Activated T-cell treated with anti-CD3 and anti-CD28 coated beads, Interleukin-2, amount 50 U/mL, for 4 hours (primary cell): ENCODE measurements at regions not wholly inside any gene's neighbourhood (a gene's known extent, or its start where the extent isn't known, plus 50 kb on each side); places are given as distances from the start of the nearest gene placed in this dataset.
"Not testable (repeated sequence)": the region's sequence is repeated elsewhere in the genome, so short reads cannot be mapped to it uniquely, and the experiment has no call there.

Experiments used
- ATAC-seq, 2 donors: fragments of 200-7000 bp; cut with Tn5 transposase; one replicate each; pipeline ENCODE4 v1.10.0; 2021
- DNase-seq: peaks from one replicate; pipeline ENCODE4 v3.0.0-alpha.2; 2020
- H3K27me3 Mint-ChIP-seq: one replicate; pipeline ENCODE4 v1.8.0; 2021; ENCODE audit warnings: low read depth, mixed read lengths
- H3K36me3 Mint-ChIP-seq: one replicate; pipeline ENCODE4 v1.8.0; 2022; ENCODE audit warnings: mixed read lengths; ENCODE audit not compliant: insufficient read depth
- H3K4me1 Mint-ChIP-seq: one replicate; pipeline ENCODE4 v1.8.0; 2021; ENCODE audit warnings: low read depth, mixed read lengths
- H3K4me3 Mint-ChIP-seq: one replicate; pipeline ENCODE4 v1.8.0; 2021; ENCODE audit warnings: mild to moderate bottlenecking, moderate library complexity, mixed read lengths
- H3K9me3 Mint-ChIP-seq: one replicate; pipeline ENCODE4 v1.8.0; 2021; ENCODE audit warnings: mixed read lengths

DNA sequence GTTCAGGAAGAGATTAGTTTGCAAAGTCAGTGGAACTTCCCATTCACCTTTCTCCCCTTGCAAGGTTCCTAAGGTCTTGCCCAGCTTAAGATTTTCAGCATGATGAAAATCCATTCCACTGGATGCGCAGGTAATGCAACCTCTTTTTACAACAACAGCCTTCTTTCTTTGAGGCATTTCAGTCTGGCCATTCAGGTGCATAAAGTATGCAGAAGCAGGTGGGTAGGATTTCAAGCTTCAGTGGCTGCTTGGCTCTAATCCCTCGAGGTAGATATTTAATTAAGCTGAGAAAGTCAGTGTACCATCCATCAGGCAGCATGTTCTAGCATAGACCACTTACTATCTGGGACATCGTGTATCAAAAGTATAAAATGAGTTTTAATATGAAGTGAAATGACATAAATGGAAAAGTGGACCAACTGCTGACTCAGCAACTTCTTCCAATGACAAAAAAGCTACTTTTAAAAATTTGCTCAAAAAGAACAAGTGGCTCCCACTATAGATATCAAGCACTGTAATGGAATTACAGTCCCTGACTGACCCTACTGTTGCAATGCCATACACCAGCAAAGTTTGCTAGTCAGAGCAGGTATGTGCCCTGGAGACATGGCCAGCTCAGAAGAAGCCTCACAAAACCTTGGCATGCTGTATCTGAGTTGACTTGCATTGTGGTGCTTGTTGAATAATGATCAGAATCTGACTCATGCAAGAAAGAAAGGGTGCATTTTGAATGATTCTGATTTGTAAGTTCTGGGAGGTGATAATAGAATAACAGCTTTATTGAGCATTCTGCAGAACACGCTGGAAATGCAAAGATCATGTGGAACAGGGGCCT, 459.9 kb upstream of the MCTP2 start:
- H3K36me3 Mint-ChIP-seq = no peaks in the 10 kb centered on the region
- no peaks in the 10 kb centered on the region for H3K27me3 Mint-ChIP-seq
- H3K4me1 Mint-ChIP-seq = no peaks in the 10 kb centered on the region
- H3K9me3 Mint-ChIP-seq = no peaks in the 10 kb centered on the region
- DNase-seq = no peak
- ATAC-seq = no peak
- no peak overlapping the region for H3K4me3 Mint-ChIP-seq

DNA sequence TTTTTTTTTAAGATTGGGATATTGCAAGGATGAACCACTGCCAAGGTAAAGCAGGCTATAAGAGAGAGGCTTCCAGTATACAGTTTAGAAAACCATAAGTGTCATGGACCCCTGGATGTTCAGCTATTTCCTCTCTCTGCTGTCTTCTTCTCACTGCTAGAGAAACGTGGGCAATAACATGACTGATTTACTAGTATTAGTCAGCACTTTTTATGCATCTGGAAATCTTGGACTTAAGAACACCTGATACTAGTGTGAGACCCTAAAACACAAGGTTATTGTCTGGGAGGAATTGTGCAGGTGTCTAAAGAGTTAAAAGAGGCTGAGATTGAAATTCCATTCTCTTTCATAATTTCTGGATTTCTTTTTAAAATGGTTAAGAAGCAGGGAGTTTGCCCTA, 460.6 kb upstream of the MCTP2 start:
- no peaks in the 10 kb centered on the region for H3K4me1 Mint-ChIP-seq
- no peaks in the 10 kb centered on the region for H3K36me3 Mint-ChIP-seq
- H3K27me3 Mint-ChIP-seq = no peaks in the 10 kb centered on the region

DNA sequence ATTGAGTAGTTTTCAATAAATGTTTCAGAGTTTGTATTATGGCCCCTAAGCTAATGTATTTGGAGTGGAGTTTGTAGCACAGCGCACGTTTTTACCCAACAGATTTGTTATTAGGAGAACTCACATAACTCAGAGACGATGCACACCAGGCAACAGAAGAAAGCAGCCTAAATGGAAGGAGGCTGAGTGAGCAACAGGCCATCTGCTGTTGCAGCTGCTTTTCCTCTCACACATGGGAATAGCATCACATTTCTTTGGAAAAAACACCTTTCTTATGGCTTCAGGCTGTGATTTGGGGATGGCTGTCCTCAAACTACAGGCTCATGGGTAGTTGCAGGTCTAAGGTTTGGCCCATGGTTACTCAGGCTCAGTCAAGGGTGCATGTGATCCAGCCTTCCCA, 469.3 kb upstream of the MCTP2 start:
- Mint-ChIP-seq H3K27me3 (peaks cover 8% of the 10 kb centered on the region), H3K4me3 (no peak overlapping the region)
- no peak for ATAC-seq

More for the DNA sequence above, 460.6 kb upstream of the MCTP2 start:
- H3K4me3 Mint-ChIP-seq = no peak overlapping the region
- DNase-seq (no peak), ATAC-seq (no peak)
- no peaks in the 10 kb centered on the region for H3K9me3 Mint-ChIP-seq

DNA sequence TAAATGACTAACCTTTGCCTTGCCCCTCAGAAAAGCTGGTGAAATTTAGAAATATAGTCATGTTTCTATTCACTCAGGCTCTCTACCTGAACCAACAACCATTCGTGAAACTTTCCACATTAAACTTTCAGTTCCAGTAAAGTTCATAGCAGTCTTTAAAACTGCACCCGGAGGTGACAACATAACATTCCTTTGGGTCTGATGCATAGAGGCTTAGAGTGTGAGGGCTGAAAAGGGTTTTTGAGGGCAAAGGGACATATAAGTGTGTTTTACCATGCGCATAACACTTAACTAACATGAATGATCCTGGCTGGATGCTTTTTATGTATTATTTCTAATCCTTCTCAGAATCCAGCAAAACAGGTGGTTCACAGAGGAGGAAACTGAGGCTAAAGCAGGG, 471.7 kb upstream of the MCTP2 start:
- Mint-ChIP-seq H3K27me3 (peaks cover 8% of the 10 kb centered on the region), H3K4me3 (no peak overlapping the region), H3K9me3 (no peaks in the 10 kb centered on the region), H3K36me3 (no peaks in the 10 kb centered on the region), H3K4me1 (no peaks in the 10 kb centered on the region)
- DNase-seq = no peak
- ATAC-seq = no peak

More for the DNA sequence above, 469.3 kb upstream of the MCTP2 start:
- no peak for DNase-seq
- H3K9me3 Mint-ChIP-seq = no peaks in the 10 kb centered on the region
- H3K36me3 Mint-ChIP-seq = no peaks in the 10 kb centered on the region
- no peaks in the 10 kb centered on the region for H3K4me1 Mint-ChIP-seq

DNA sequence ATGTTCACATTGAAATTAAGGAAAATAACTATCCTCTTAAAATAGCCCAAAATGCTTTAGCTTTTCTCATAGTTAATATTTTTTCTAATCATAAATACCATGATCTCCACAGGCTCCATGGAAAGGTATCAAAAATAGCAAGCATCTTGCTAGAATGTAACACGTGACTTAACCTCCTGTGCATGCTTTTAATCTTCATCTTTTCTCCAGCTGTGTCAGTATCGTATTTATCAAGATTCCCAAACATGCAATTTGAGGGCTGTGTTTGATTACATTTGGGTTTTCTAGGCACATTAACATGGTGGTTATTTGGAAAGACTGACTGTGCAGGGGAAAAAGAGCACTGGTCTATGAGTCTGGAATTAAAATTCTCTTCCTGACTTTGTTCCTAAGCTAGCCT, 472.5 kb upstream of the MCTP2 start:
- ATAC-seq = no peak
- H3K36me3 Mint-ChIP-seq = no peaks in the 10 kb centered on the region
- H3K4me3 Mint-ChIP-seq = no peak overlapping the region
- peaks cover 7% of the 10 kb centered on the region for H3K27me3 Mint-ChIP-seq
- no peaks in the 10 kb centered on the region for H3K4me1 Mint-ChIP-seq
- no peak for DNase-seq
- H3K9me3 Mint-ChIP-seq = no peaks in the 10 kb centered on the region

DNA sequence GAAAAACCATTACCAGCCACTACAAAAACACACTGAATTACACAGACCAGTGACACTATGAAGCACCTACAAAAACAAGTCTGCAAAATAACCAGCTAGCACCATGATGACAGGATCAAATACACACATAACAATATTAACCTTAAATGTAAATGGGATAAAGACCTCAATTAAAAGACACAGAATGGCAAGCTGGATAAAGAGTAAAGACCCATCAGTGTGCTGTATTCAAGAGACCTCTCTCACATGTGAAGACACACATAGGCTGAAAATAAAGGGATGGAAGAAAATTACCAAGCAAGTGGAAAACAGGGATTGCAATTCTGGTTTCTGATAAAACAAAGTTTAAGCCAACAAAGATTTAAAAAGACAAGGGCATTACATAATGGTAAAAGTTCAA, 482.7 kb upstream of the MCTP2 start:
- Mint-ChIP-seq H3K36me3 (no peaks in the 10 kb centered on the region), H3K4me3 (no peak overlapping the region), H3K27me3 (peaks cover 6% of the 10 kb centered on the region), H3K9me3 (peaks cover 21% of the 10 kb centered on the region), H3K4me1 (no peaks in the 10 kb centered on the region)
- DNase-seq (no peak), ATAC-seq (no peak)

DNA sequence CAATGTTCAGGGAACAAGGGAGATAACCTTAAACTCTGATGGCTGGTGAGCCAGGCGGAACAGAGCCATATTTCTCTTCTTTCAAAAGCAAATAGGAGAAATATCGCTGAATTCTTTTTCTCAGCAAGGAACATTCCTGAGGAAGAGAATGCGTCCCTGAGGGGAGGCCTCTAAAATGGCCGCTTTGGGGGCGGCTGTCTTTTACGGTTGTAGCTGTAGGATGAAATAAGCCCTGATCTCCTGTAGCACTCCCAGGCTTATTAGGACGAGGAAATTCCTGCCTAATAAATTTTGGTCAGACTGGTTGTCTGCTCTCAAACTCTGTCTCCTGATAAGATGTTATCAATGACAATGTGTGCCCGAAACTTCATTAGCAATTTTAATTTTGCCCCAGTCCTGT, 496.4 kb upstream of the MCTP2 start:
- not testable (repeated sequence) for ATAC-seq, H3K36me3 Mint-ChIP-seq, H3K27me3 Mint-ChIP-seq, DNase-seq, H3K4me3 Mint-ChIP-seq, H3K4me1 Mint-ChIP-seq
- peaks cover 13% of the 10 kb centered on the region for H3K9me3 Mint-ChIP-seq

DNA sequence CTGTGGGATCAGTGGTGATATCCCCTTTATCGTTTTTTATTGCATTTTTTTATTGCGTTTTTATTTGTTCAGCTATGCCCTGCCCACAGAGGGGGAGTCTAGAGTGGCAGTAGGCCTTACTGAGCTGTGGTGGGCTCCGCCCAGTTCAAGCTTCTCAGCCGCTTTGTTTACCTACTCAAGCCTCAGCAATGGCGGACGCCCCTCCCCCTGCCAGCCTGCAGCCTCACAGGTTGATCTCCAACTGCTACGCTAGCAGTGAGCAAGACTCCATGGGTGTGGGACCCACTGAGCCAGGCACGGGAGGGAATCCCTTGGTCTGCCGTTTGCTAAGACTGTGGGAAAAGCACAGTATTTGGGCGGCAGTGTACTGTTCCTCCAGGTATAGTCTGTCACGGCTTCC, 500.6 kb upstream of the MCTP2 start:
- ATAC-seq (no peak), DNase-seq (no peak)
- no peak overlapping the region for H3K4me3 Mint-ChIP-seq
- H3K36me3 Mint-ChIP-seq = no peaks in the 10 kb centered on the region
- peaks cover 15% of the 10 kb centered on the region for H3K9me3 Mint-ChIP-seq
- no peaks in the 10 kb centered on the region for H3K4me1 Mint-ChIP-seq
- peaks cover 2% of the 10 kb centered on the region for H3K27me3 Mint-ChIP-seq

DNA sequence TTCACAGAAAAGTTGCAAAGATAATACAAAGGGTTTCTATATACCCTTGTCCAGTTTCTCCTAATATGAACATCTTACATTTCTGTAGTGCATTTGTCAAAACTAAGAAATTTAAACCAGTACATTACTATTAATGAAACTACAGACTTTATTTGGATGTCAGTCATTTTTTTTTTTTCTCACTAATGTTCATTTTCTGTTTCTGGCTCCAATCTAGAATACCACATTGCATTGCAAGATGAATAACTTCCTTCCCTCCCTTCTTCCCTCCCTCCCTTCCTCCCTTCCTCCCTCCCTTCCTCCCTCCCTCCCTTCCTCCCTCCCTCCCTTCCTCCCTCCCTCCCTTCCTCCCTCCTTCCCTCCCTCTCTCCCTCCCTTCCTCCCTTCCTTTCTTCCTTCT, 509.2 kb upstream of the MCTP2 start:
- no peaks in the 10 kb centered on the region for H3K36me3 Mint-ChIP-seq
- no peak overlapping the region for H3K4me3 Mint-ChIP-seq
- H3K27me3 Mint-ChIP-seq = no peaks in the 10 kb centered on the region
- no peaks in the 10 kb centered on the region for H3K9me3 Mint-ChIP-seq
- no peaks in the 10 kb centered on the region for H3K4me1 Mint-ChIP-seq
- ATAC-seq = no peak
- DNase-seq = no peak

DNA sequence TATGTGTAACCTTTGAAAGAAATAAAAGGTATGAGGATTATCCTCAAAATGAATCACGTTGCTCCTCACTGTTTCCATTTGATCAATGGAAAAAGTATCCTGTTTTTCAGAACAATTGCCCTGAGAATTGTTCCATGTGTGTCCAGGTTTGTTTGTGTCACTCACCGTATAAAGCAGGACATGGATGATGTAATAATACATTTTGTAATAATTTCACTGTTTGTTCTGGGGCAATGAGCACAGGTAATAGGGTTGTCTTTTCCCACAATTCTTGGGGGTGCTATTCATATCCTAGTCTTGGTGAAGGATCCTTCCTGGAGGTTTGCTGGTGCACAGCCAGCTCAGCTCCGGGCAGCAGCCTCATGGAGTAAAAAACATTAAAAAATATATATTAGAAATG, 510.8 kb upstream of the MCTP2 start:
- Mint-ChIP-seq H3K36me3 (no peaks in the 10 kb centered on the region), H3K9me3 (no peaks in the 10 kb centered on the region), H3K4me1 (no peaks in the 10 kb centered on the region), H3K4me3 (no peak overlapping the region), H3K27me3 (no peaks in the 10 kb centered on the region)
- DNase-seq = no peak
- ATAC-seq = no peak

DNA sequence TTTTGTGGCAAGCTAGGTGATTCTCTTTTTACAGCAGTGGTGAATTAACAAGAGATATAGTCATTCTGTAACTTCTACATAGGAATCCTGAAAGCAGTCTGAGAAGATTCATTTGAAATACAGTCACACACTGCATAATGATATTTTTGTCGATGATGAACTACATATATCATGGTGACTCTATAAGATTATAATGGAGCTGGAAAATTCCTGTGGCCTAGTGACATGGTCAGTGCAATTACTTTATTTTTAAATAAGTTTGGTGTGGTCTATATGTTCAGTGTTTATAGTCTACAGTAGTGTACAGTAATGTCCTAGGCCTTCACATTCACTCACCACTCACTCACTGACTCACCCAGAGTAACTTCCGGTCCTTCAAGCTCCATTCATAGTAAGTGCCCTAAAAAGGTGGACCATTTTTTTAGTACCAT, 511.4 kb upstream of the MCTP2 start:
- DNase-seq (no peak), ATAC-seq (no peak)
- Mint-ChIP-seq H3K4me3 (no peak overlapping the region), H3K4me1 (no peaks in the 10 kb centered on the region), H3K9me3 (no peaks in the 10 kb centered on the region), H3K36me3 (no peaks in the 10 kb centered on the region), H3K27me3 (no peaks in the 10 kb centered on the region)

DNA sequence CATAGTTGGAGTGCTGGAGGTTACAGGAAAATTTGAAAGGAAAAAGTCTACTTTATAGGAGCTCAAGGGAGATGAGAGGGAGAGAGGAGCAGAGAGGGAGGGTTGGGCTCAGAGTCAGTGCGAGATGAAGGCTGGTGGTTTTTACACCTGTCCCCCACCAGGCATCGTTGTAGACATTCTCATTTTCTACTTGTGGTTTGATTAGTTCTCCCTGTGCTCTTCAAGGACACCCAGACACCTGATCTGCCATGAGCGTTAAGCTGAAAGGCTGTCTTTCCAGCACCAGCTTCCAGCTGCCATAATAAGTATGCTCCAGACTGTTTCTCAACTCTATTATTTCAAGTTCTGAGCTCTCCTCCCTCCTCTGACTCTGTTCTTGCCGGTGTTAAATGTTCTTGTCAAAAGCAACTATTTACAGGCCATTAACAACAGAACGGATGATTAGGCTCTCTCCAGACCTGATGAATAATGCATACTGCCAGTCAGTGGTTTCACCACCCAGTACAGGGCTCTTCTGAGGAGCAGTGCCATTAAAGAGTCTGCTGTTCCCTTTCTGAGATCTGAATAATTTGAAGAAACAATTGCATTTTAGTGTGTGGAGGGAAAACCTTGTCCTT, 514.6 kb upstream of the MCTP2 start:
- DNase-seq (no peak), ATAC-seq (no peak)
- no peaks in the 10 kb centered on the region for H3K27me3 Mint-ChIP-seq

DNA sequence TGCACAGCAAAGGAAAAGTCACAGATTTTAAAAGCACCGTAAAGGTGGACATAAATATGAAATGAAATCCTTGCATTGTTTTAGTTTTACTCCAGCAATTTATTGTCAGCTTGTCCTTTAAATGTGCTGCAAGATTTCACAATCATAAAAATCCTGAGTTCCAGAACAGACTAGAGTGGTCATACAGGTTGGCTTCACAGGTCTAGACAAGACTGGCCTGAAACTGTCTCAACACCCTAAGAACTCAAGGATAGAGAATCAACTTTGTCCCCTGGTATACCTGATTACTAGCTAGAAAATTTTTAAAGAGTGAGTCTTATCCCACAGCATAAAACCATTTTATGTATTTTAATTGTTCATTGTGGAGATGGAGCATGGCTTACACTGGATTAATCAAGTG, 521.7 kb upstream of the MCTP2 start:
- H3K36me3 Mint-ChIP-seq = no peaks in the 10 kb centered on the region
- no peak for ATAC-seq
- H3K4me1 Mint-ChIP-seq = no peaks in the 10 kb centered on the region
- no peak for DNase-seq
- H3K4me3 Mint-ChIP-seq = no peak overlapping the region
- H3K9me3 Mint-ChIP-seq = no peaks in the 10 kb centered on the region
- peaks cover 2% of the 10 kb centered on the region for H3K27me3 Mint-ChIP-seq

More for the DNA sequence above, 514.6 kb upstream of the MCTP2 start:
- H3K4me3 Mint-ChIP-seq = no peak overlapping the region
- H3K9me3 Mint-ChIP-seq = no peaks in the 10 kb centered on the region
- H3K36me3 Mint-ChIP-seq = no peaks in the 10 kb centered on the region
- H3K4me1 Mint-ChIP-seq = no peaks in the 10 kb centered on the region

DNA sequence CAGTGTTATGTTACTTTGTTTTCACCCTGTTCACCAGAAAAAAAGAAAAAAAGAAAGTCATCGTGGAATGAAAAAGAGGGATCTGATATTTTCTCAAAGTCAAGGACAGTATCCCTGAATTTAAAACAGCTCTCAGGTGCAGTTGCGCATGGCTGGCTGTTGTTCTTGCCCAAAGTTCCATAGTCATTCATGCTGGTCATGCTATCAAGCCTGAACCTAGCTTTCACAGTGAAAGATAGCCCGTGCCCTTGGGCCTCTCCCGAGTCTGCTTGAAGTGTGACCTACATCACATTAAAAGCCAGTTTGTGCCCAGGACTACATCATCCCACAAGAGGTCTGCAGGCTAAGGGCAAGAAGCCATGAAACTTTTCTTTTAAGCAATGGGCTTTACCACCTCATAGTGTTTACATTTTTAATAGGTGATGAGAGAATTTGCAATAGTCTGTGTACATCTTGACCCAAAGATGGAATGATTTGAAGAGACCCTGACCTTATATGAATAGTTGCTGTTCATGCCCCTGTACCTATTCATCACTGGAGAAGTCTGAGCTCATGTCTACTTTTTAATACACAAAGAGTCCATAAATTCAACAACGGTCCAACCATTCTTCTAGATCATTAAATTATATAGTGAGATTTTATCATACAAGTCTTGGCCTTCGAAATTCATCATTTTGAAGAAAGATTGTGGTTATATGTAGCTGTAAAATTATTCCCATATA, 522.5 kb upstream of the MCTP2 start:
- peaks cover 2% of the 10 kb centered on the region for H3K27me3 Mint-ChIP-seq
- no peaks in the 10 kb centered on the region for H3K36me3 Mint-ChIP-seq
- no peaks in the 10 kb centered on the region for H3K4me1 Mint-ChIP-seq
- ATAC-seq = no peak
- no peak for DNase-seq
- H3K9me3 Mint-ChIP-seq = no peaks in the 10 kb centered on the region
- H3K4me3 Mint-ChIP-seq = no peak overlapping the region

DNA sequence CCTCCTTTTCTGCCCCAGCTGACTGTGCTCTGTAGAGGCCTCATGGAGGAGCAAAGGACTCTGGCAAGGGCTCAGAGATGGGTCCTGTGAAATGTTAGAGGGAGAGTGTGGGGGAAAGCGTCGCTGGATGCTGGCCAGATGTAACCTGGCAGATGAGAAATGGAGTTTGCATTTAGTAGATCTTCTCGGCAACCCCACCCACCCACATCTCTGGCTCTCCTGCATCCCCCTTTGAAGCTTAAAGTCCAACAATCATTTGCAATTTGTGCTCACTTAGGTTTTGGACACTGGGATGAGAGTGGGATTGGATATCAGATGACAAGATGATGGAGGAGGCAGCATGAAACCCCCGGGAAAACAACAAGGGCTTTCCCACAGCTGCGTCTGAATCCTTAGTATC, 523.6 kb upstream of the MCTP2 start:
- Mint-ChIP-seq H3K27me3 (peaks cover 2% of the 10 kb centered on the region), H3K36me3 (no peaks in the 10 kb centered on the region), H3K9me3 (no peaks in the 10 kb centered on the region), H3K4me1 (no peaks in the 10 kb centered on the region), H3K4me3 (no peak overlapping the region)
- ATAC-seq (no peak), DNase-seq (no peak)
